ENCODE measurements at regions not wholly inside any gene's neighbourhood (a gene's known extent, or its start where the extent isn't known, plus 50 kb on each side); places are given as distances from the start of the nearest gene placed in this dataset.

- FAIRE-seq, result no peak
These were observed 241.8 kb upstream of the PRDM1 start for GRCh38 chr6:105844275-105844883.

GRCh38 chr6:105839266-105839665 is 246.9 kb upstream of the PRDM1 start:
- no peak for FAIRE-seq

DNA sequence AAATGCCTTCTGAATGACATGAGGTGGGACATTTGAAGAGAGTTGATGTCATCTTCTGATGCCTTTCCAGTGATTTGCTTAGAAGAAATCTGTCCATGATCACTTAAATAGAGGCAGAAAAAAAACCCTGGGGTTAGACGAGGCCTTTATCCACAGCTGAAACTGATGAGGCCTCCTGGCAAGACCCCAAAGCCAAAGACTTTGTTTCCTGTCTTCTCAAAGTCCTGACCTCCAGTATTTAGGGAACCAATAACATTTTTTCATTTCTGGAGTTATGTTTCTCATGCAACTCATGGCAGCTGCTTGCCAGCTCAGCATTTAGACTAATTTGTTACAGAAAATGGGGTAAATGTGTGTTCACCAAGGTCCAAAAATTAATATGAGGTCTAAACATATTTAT is 248.0 kb upstream of the PRDM1 start:
- no peak for FAIRE-seq

GRCh38 chr6:105836889-105837288 is 249.2 kb upstream of the PRDM1 start:
- no peak for FAIRE-seq

- no peak for FAIRE-seq
These were observed 249.8 kb upstream of the PRDM1 start for GRCh38 chr6:105836379-105836778.

DNA sequence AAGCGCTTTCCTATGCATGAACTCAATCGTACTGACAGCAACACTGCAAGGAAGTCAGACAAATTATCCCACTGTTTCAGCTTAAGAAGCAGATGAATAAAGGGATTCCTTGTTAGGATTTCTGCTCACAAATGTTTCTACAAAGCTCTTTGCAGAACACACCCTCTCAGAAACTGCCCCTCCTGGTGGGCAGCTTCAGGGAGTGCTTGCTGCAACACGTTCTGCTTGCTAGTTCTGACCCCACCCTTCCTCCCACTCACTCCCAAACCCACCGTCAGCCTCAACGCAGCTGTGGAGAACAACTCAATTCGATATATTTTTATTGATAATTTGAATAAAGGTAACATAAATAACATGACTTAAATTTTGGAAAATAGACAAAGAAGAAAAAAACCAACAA is 250.8 kb upstream of the PRDM1 start:
- no peak for FAIRE-seq

- FAIRE-seq, result no peak
These were observed 251.9 kb upstream of the PRDM1 start for GRCh38 chr6:105833959-105834947.

- FAIRE-seq, result no peak
These were observed 253.8 kb upstream of the PRDM1 start for GRCh38 chr6:105832313-105832761.

DNA sequence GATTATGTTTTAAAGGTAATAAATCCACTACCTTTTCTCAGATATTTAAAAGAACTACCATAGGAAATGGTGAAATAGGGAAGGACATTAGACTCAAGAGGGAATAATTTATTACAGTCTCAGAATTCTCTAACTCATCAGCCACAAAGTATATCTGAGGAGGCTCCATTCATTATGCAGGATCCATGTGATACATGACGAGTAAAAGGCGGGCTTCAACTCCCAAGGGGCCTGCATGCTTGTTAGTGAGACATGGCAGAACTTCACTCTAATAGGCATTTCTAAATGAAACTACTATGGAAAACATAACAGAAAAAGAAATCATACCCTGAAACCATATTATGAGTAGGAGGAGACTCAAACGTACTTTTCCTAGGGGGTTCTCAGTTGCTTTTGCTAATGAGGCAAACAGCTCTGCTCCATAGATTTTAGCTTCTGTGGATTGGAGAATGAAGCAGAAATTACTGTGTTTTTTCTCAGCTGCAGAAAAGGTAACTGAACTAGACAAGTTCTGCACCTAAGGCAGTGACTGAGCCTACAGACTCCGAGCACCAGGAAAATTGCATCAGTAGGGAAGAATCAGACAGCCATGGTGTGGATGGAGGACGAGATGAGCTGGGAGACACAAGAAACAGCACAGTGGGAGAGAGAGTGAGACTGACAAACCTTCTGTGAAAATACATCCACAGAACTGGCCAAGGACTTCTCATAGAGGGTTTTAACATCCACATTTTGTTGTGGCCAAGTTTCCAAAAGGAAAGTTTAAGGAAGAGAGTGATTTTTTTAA is 254.6 kb upstream of the PRDM1 start:
- FAIRE-seq, result no peak

DNA sequence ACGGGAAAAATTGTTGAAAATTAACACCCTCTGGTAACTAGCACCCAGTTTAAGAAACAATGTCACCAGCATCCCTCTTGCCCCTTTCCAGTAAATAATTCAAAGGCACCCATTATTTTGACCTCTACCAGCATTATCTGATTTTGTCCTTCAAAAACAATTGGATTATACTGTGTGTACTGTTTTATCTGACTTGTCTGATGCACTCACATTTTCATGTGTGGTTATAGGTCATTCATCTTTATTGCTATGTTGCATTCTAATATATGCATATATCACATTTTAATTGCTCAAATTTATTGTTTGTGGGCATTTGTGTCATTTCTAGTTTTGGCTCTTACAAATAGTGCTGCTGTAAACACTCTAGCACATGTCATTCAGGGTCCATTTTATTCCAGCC is 260.9 kb upstream of the PRDM1 start:
- no peak for FAIRE-seq

DNA sequence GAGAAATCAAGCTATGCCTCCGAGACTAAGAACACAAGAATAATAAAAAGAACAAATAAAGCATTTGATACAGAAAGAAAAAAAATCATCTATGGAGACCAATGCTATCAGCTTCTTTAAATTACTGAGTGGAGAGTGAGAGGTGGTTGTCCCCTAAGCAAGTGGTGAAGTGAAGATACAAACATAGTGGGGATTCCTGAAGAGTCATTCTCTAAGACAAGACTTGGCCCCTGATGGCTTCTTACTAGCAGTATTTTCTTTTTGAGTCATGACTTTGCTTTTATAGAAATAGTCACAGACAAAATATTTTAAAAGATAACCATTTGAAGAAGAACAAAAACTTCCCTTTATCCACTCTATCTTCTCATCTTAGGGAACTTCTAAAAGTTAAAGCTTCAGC is 261.4 kb upstream of the PRDM1 start:
- no peak for FAIRE-seq

GRCh38 chr6:105821777-105822176 is 264.4 kb upstream of the PRDM1 start:
- FAIRE-seq, result no peak

DNA sequence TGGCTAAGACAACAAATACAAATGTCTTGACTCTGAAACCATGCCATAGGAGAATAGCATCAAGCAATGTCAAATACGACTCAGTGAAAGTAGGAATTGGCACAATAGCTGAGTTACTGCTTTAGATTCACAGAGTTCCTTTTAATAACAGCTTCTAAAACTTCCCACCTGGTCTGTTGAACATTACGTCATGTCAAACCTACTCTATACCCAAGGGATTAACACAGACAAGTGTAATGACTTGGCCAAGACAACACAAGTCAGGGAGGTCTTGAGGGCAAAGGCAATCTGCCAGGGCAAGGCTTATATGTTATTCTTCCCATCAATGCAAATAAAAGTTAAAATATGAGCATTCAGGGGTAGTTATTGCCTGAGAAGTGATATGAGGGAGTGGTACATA is 265.1 kb upstream of the PRDM1 start:
- FAIRE-seq, result no peak

GRCh38 chr6:105819745-105820144 is 266.4 kb upstream of the PRDM1 start:
- no peak for FAIRE-seq

- no peak for FAIRE-seq
These were observed 267.6 kb upstream of the PRDM1 start for GRCh38 chr6:105818505-105818904.

DNA sequence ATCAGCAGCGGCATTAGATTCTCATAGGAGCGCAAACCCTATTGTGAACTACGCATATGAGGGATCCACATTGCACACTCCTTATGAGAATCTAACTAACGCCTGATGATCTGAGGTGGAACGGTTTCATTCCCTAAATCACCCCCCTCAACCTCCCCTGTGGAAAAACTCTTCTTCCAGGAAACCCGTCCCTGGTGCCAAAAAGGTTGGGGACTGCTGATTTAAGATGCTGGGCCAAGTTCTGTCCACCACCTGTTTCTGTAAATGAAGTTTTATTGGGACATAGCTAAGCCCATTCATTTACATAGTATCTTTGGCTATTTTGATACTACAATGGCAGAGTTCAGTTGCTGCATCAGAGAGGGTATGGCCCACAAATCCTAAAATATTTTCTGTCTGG is 268.2 kb upstream of the PRDM1 start:
- no peak for FAIRE-seq

GRCh38 chr6:105817370-105817769 is 268.8 kb upstream of the PRDM1 start:
- no peak for FAIRE-seq

DNA sequence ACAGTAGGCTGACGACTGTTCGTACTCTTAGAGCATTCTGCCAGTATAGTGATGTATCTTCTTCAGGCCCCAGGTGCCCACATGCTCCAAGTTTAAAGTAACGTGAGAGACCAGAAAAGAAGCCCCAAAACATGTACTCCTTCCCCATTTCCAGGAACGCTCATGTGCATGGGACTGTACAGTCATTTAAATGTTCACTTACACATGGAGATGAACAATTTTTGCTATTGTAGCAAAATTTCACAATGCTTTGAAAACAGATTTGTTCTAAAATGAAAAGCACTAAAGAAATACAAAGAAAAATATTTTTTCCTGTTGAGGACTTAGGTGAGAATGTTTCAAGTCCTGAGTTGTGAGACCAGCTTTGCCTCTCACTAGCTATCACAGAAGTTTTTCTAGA is 269.3 kb upstream of the PRDM1 start:
- FAIRE-seq, result no peak

- no peak for FAIRE-seq
These were observed 270.2 kb upstream of the PRDM1 start for GRCh38 chr6:105815661-105816555.

GRCh38 chr6:105814745-105815536 is 271.2 kb upstream of the PRDM1 start:
- FAIRE-seq, result no peak

DNA sequence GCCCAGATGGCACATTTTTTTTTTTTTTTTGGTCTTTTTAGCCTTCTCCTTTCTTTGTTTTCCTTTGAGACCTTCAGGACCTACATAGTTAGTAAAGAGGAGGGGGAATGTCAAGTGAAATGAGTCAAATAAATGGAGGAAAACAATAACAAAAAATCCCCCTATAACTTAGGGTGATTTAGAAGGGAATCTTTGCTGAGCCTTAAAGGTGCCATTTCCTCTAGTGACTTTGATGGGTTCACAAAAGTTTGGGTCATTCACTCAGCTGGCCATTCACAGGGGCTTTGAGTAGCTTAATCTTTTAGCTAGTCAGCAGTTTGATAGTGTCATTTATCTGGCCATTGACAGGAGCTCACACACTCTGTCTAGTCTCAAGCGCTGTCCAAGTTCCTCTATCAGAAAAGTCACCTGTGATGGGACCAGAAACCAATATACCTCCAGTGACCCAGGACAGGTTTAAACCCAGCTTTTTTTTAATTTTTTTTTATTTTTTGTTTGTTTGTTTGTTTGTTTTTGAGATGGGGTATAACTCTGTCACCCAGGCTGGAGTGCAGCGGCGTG is 275.1 kb upstream of the PRDM1 start:
- FAIRE-seq, result no peak
